Fibroblast of lung (primary cell): ENCODE measurements at regions not wholly inside any gene's neighbourhood (a gene's known extent, or its start where the extent isn't known, plus 50 kb on each side); places are given as distances from the start of the nearest gene placed in this dataset.

Source experiments
- CTCF ChIP-seq, 2 donors: IDR thresholded peaks in 1 of 2; conservative IDR thresholded peaks in 1 of 2; 1 replicate in 1 of 2; 2 replicates in 1 of 2; pipeline ENCODE4 v1.5.1; 2011 to 2012; ENCODE audit warnings: low read length in 2 of 2, control low read depth in 1 of 2, inconsistent platforms in 1 of 2, low read depth in 1 of 2, mild to moderate bottlenecking in 1 of 2
- EZH2 ChIP-seq: IDR thresholded peaks from 2 replicates; pipeline ENCODE4 v1.5.1; 2012; ENCODE audit warnings: low read length, control low read depth, mild to moderate bottlenecking; ENCODE audit errors: missing control alignments

DNA sequence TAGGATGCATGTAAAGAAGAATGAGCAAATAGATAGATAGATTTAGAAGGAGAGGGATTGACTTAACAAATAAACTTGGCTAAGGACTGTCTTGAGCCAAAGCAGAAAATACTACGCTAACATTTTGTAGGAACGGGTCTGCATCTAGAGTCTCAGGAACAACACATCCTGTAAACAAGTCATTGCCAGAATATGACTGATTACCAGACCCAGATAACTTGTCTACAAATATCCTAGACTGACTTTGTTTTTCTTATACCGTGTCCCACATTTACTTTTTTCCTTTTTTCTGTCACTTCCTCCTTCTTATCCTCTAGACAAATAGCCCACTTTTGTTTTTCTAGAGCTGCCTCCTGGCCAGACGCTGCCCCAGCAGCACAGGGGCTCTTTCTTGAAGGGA lies 393.6 kb downstream of the PDGFC start:
- TF ChIP-seq CTCF (conservative IDR thresholded peaks at IDR 0.05 in 1 of 2, IDR thresholded peaks at IDR 0.05 in 1 of 2; ENCODE audit: low read depth in 1 of 2, low read length in 2 of 2) = no peak
- TF ChIP-seq EZH2 = no peak
